Effector memory CD4-positive, alpha-beta T cell (primary cell): ENCODE measurements at regions not wholly inside any gene's neighbourhood (a gene's known extent, or its start where the extent isn't known, plus 50 kb on each side); places are given as distances from the start of the nearest gene placed in this dataset.

ENCODE experiments used
- DNase-seq, 3 donors: peaks; one replicate each; pipeline ENCODE4 v3.0.0-alpha.2; 2020
- H3K27ac ChIP-seq: 2 replicates; pipeline ENCODE4 v1.7.0; 2013; ENCODE audit warnings: mild to moderate bottlenecking, low read length, moderate library complexity; ENCODE audit not compliant: insufficient read depth, poor library complexity, severe bottlenecking
- H3K27me3 ChIP-seq: replicated peaks from 2 replicates; pipeline ENCODE4 v1.7.0; 2013; ENCODE audit warnings: mild to moderate bottlenecking, low read length; ENCODE audit not compliant: insufficient read depth, control insufficient read depth, poor library complexity, severe bottlenecking
- H3K36me3 ChIP-seq: 2 replicates; pipeline ENCODE4 v1.7.0; 2013; ENCODE audit warnings: mild to moderate bottlenecking, low read length, moderate library complexity; ENCODE audit not compliant: control insufficient read depth, insufficient read depth
- H3K4me1 ChIP-seq: 2 replicates; pipeline ENCODE4 v1.7.0; 2013; ENCODE audit warnings: low read length, mild to moderate bottlenecking; ENCODE audit not compliant: control insufficient read depth, insufficient read depth, poor library complexity, severe bottlenecking
- H3K4me3 ChIP-seq: 2 replicates; pipeline ENCODE4 v1.7.0; 2013; ENCODE audit warnings: low read length, low read depth, mild to moderate bottlenecking; ENCODE audit not compliant: insufficient read depth, poor library complexity, severe bottlenecking
- H3K9me3 ChIP-seq: 2 replicates; pipeline ENCODE4 v1.7.0; 2013; ENCODE audit warnings: mild to moderate bottlenecking, low read length, moderate library complexity; ENCODE audit not compliant: control insufficient read depth

DNA sequence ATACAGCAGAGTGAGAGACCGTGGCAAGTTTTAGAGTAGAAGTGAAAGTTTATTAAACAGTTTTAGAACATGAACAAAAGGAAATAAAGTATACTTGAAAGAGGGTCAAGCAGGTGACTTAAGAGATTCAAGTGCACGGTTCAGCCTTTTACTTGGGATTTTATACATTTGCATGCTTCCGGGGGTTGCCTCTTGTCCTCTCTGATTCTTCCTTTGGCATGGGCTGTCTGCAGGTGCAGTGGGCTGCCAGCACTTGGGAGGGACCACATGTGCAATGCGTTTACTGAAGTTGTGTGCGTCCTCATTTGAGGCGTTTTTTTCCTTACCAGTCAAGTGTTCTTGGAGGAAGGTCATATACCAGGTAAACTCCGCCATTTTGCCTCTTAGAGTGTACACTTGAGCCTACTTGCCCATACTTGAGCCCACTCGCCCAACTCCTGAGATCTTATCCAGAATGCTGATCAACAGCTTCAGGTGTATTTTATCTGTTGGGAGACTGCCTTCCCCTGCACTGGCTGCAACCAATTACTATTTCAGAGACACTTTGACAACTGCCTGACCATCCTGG lies 195.2 kb downstream of the IRX5 start:
- no peak for DNase-seq
- no peaks in the 10 kb centered on the region for H3K36me3 ChIP-seq
- no peaks in the 10 kb centered on the region for H3K27me3 ChIP-seq
- H3K4me1 ChIP-seq = no peaks in the 10 kb centered on the region
- no peak overlapping the region for H3K4me3 ChIP-seq
- no peak overlapping the region for H3K27ac ChIP-seq
- no peaks in the 10 kb centered on the region for H3K9me3 ChIP-seq

DNA sequence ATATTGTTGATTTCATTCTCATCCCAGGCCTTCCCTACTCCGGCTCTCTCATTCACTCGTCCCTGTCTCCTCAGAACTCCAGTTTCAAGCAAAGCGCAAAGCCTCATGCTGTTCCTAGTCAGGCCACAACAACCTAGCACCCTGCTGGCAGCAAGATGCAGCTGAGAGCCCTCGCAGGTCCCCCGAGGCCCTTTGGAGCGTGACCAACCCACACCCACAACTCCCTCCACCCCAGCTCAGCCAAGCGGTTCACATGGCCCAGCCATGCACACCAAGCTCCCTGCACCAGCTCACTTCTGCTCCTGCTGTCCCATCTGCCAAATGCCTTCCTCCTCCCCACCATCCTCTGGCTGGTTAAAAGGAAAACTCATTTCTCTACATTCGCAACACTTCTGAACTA lies 195.8 kb downstream of the IRX5 start:
- DNase-seq = no peak
- Histone ChIP-seq H3K9me3 (no peaks in the 10 kb centered on the region), H3K36me3 (no peaks in the 10 kb centered on the region), H3K4me3 (no peak overlapping the region), H3K27me3 (no peaks in the 10 kb centered on the region), H3K27ac (no peak overlapping the region), H3K4me1 (no peaks in the 10 kb centered on the region)

DNA sequence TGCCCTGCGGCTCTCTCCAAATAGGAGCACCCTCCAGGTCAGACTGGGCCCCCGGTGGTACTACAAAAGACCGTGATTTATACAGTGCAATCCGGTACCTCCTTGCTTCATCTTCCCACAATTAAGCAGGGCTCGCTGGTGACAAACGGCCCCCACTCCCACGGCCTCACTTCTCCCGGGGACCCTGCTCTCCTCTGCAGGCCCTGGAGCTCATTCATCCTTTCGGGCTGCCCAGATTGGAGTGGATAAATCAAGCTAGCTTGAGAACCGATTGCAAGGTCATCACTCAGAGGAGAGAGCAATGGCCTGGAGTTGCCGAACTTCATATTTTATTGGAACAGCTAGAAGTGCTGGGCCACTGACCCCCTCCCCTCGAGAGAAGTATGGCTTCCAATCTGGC lies 193.5 kb upstream of the IRX6 start:
- no peaks in the 10 kb centered on the region for H3K27me3 ChIP-seq
- H3K36me3 ChIP-seq = no peaks in the 10 kb centered on the region
- no peaks in the 10 kb centered on the region for H3K9me3 ChIP-seq
- H3K4me3 ChIP-seq = no peak overlapping the region
- no peak for DNase-seq
- no peaks in the 10 kb centered on the region for H3K4me1 ChIP-seq
- H3K27ac ChIP-seq = no peak overlapping the region

DNA sequence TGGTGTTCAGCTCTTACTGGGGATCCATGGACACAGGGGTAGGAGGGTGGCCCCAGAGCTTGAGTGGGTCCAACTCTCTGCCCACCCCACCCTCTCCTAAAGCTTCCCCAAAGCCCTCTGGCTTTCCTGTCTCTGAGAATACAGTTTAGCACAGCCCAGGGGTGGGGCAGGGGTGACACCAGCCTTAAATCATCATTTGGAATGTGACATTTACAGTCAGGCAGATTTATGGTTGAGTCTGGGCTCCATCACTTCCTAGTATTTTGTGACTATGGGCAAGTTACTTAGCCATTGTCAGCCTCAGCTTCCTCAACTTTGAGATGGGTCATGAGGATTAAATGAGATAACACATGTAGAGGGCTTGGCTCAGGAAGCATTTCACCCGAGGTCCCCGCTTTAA lies 193.1 kb upstream of the IRX6 start:
- H3K4me1 ChIP-seq = no peaks in the 10 kb centered on the region
- no peak overlapping the region for H3K27ac ChIP-seq
- no peak for DNase-seq
- H3K36me3 ChIP-seq = no peaks in the 10 kb centered on the region
- H3K27me3 ChIP-seq = no peaks in the 10 kb centered on the region
- no peak overlapping the region for H3K4me3 ChIP-seq
- no peaks in the 10 kb centered on the region for H3K9me3 ChIP-seq

DNA sequence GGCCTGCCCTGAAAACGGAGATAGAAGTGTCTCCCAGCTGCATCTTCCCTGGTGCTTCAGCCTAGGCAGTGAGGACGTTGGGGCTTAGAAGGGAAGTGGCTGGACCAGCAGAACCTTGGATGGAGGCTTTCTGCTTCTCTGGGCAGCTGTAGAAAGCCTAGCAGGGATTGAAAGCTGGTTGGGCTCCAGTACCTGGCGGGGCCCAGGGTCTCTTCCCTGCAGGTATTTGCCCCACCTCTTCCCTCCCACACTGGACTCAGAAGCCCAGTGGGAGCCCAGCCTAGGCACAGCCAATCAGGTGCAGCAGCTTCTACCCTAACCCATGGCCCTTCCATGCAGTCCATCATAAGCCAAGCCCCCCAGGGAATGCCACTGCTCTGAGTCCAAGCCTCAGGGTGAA lies 190.3 kb upstream of the IRX6 start:
- H3K9me3 ChIP-seq = no peaks in the 10 kb centered on the region
- no peaks in the 10 kb centered on the region for H3K4me1 ChIP-seq
- H3K27me3 ChIP-seq = no peaks in the 10 kb centered on the region
- H3K27ac ChIP-seq = no peak overlapping the region
- H3K4me3 ChIP-seq = no peak overlapping the region
- H3K36me3 ChIP-seq = no peaks in the 10 kb centered on the region
- no peak for DNase-seq

DNA sequence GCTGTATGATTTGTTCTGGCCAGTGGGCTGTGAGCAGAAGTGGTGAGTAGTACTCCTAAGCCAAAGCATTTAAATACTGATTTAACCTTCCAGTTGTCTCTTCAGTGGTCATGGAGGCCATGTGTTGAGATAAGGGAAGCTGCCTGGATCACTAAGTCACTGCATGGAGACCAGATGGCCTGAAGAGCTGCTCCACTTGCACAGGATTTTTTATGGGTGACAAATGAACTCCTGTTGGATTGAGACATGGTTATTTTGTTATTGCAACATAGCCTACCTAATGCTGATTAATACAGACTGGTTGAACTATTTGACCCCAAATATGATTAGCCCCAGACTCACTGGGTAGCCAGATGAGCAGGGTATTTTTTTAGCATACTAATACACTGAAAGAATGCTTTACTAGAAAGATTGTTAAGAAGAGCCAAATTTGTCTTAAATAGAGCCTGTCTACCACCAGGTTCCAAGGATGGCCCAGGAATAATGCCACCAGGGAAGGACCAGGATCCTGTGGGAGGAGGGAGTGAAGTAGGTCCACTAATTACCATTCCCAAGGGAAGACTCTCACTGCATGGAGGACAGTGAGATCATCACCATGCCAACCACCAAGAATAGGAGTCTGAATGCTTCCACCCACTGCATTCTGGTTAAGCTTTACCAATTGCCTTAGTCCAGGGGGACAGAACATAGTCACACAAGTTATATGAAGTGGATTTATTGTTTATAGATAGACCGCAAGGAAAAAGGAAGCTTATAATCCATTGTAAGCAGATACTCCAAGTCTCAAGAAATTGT lies 187.4 kb upstream of the IRX6 start:
- H3K27me3 ChIP-seq = no peaks in the 10 kb centered on the region
- no peak overlapping the region for H3K4me3 ChIP-seq
- H3K9me3 ChIP-seq = no peaks in the 10 kb centered on the region
- H3K27ac ChIP-seq = no peak overlapping the region
- no peaks in the 10 kb centered on the region for H3K36me3 ChIP-seq
- DNase-seq = no peak
- H3K4me1 ChIP-seq = no peaks in the 10 kb centered on the region

DNA sequence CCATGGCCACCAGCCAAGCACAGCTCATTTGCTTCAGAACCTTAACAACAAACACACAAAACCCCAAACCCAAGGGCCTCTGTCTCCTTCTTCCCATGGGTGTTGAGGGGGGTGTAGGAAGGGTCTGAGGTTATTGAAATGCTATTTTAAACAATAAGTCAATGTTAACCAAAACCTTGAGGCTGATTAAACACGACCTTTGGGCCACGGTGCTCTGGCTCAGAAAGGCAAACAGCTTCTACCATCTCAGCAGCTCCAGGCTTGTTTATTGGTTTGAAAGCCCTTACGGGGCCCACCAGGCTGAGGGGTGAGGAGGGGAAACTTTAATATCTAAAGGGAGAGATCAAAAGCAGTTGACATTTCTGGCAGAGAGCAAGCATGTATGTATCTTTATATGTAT lies 185.7 kb upstream of the IRX6 start:
- no peaks in the 10 kb centered on the region for H3K4me1 ChIP-seq
- no peak for DNase-seq
- no peaks in the 10 kb centered on the region for H3K9me3 ChIP-seq
- H3K27me3 ChIP-seq = no peaks in the 10 kb centered on the region
- H3K36me3 ChIP-seq = no peaks in the 10 kb centered on the region
- no peak overlapping the region for H3K27ac ChIP-seq
- H3K4me3 ChIP-seq = no peak overlapping the region

DNA sequence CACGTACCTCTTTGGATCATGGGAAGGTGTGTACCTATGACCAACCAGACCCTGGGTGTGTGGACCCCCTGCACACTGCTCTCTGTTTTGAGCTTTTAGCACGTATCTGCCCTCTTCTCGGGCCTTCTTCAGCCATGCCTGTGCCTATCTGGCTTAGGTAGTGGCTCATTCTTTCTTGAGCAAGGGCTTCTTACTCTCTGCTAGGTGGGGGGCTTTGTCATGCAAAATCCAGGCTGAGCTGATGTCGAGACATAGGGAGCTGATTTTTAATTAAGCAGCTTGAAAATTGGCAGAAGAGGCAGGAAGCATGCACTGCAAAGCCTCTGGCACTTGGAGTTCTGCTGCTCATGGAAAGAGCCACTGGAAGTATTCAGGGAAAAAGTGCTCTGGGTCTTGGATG lies 181.6 kb upstream of the IRX6 start:
- Histone ChIP-seq H3K9me3 (no peaks in the 10 kb centered on the region), H3K27ac (no peak overlapping the region)

DNA sequence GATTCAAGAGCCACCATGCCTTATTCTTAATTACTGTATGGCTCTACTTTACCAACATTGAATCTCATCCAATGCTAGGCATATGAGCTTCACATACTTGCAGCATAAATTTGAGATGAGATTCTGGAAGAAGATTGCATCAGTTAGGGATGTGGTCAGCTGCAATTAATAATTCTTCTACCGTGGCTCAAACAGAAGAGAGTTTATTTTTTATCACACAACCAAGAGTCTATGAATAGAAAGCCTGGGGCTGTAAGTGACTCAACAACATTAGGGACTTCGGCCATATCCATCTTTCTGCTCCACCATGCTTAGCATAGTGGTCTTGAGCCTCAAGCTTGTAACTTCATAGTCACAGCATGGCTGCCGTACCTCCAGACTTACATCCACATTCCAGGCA lies 179.4 kb upstream of the IRX6 start:
- DNase-seq = no peak
- no peak overlapping the region for H3K27ac ChIP-seq
- no peaks in the 10 kb centered on the region for H3K9me3 ChIP-seq
- H3K4me1 ChIP-seq = no peaks in the 10 kb centered on the region
- H3K36me3 ChIP-seq = no peaks in the 10 kb centered on the region
- no peak overlapping the region for H3K4me3 ChIP-seq
- no peaks in the 10 kb centered on the region for H3K27me3 ChIP-seq

More for the DNA sequence above, 181.6 kb upstream of the IRX6 start:
- H3K27me3 ChIP-seq = no peaks in the 10 kb centered on the region
- DNase-seq = no peak
- H3K4me3 ChIP-seq = no peak overlapping the region
- no peaks in the 10 kb centered on the region for H3K36me3 ChIP-seq
- H3K4me1 ChIP-seq = no peaks in the 10 kb centered on the region

DNA sequence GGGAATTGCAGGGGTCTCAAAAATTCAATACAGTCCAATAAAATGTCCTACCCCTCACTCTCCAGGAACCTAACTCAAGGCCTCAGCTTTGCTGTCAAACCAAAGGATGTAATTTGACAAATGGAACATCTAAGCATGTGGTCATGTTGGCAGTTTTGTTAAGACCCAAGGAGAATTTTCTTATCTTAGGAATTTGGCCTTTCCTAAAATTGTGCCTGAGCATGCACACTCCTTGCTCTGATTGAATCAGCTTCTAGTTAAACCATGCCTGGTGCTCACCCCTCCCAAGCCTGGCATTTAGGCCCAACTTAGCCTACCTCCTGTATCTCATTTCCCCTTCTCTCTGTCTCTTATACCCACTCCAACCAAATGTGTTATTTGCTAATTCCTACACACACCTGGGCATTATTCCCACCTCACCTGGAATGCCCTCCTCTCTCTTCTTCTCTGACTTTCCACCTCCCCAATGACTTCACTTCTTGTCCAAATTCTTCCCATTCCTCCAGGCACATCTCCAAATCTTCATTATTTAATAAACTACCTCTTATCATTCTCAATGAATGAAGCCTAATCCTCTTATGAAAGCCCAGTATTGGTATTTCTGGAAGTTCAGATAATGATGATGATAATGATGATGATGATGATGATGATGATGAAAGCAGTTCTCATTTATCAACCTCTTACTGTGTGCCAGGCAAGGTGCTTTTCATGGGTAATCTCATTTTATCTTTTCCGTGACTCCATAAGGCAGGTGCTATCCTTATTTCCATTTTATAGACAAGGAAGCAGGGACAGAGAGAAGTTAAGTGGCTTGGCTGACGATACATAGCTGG lies 178.0 kb upstream of the IRX6 start:
- no peaks in the 10 kb centered on the region for H3K27me3 ChIP-seq
- no peaks in the 10 kb centered on the region for H3K36me3 ChIP-seq
- no peak for DNase-seq
- no peaks in the 10 kb centered on the region for H3K9me3 ChIP-seq
- H3K4me1 ChIP-seq = no peaks in the 10 kb centered on the region
- H3K4me3 ChIP-seq = no peak overlapping the region
- H3K27ac ChIP-seq = no peak overlapping the region
